HG02884 (cell line): ENCODE measurements at regions not wholly inside any gene's neighbourhood (a gene's known extent, or its start where the extent isn't known, plus 50 kb on each side); places are given as distances from the start of the nearest gene placed in this dataset.
"Not testable (repeated sequence)": the region's sequence is repeated elsewhere in the genome, so short reads cannot be mapped to it uniquely, and the experiment has no call there.

Source experiments
- ATAC-seq: cut with Tn5 transposase; IDR thresholded peaks from one replicate; pipeline ENCODE4 v1.9.1; 2021; ENCODE audit warnings: mild to moderate bottlenecking, moderate library complexity; ENCODE audit not compliant: unreplicated experiment

- no peak for ATAC-seq
These were observed 212.6 kb downstream of the BCAS1 start for GRCh38 chr20:53857723-53858236.

GRCh38 chr20:53856300-53857295, 213.8 kb downstream of the BCAS1 start:
- ATAC-seq: no peak

GRCh38 chr20:53855733-53856132, 214.7 kb downstream of the BCAS1 start:
- ATAC-seq: no peak

- ATAC-seq: not testable (repeated sequence)
These were observed 215.8 kb downstream of the BCAS1 start for GRCh38 chr20:53854609-53854926.

GRCh38 chr20:53853111-53853713, 217.2 kb downstream of the BCAS1 start:
- ATAC-seq: no peak

- ATAC-seq: no peak
These were observed 217.7 kb downstream of the BCAS1 start for GRCh38 chr20:53852691-53853090.

GRCh38 chr20:53852014-53852413, 218.4 kb downstream of the BCAS1 start:
- no peak for ATAC-seq

- ATAC-seq: no peak
These were observed 220.1 kb downstream of the BCAS1 start for GRCh38 chr20:53850319-53850718.

- ATAC-seq: no peak
These were observed 220.8 kb downstream of the BCAS1 start for GRCh38 chr20:53849471-53850059.

GRCh38 chr20:53848304-53848703, 222.1 kb downstream of the BCAS1 start:
- no peak for ATAC-seq

GRCh38 chr20:53847837-53848170, 222.6 kb downstream of the BCAS1 start:
- no peak for ATAC-seq

- ATAC-seq: no peak
These were observed 223.1 kb downstream of the BCAS1 start for GRCh38 chr20:53847139-53847836.

GRCh38 chr20:53846640-53847039, 223.8 kb downstream of the BCAS1 start:
- no peak for ATAC-seq

- no peak for ATAC-seq
These were observed 224.4 kb downstream of the BCAS1 start for GRCh38 chr20:53845980-53846379.

GRCh38 chr20:53844259-53844658, 226.1 kb downstream of the BCAS1 start:
- no peak for ATAC-seq

- ATAC-seq: no peak
These were observed 226.7 kb downstream of the BCAS1 start for GRCh38 chr20:53843645-53844044.

- no peak for ATAC-seq
These were observed 227.9 kb downstream of the BCAS1 start for GRCh38 chr20:53842301-53843099.

- ATAC-seq: no peak
These were observed 228.7 kb downstream of the BCAS1 start for GRCh38 chr20:53841741-53842140.

- no peak for ATAC-seq
These were observed 229.9 kb downstream of the BCAS1 start for GRCh38 chr20:53840532-53840931.

GRCh38 chr20:53839423-53840176, 230.8 kb downstream of the BCAS1 start:
- ATAC-seq: no peak
